ENCODE measurements at regions not wholly inside any gene's neighbourhood (a gene's known extent, or its start where the extent isn't known, plus 50 kb on each side); places are given as distances from the start of the nearest gene placed in this dataset.

DNA sequence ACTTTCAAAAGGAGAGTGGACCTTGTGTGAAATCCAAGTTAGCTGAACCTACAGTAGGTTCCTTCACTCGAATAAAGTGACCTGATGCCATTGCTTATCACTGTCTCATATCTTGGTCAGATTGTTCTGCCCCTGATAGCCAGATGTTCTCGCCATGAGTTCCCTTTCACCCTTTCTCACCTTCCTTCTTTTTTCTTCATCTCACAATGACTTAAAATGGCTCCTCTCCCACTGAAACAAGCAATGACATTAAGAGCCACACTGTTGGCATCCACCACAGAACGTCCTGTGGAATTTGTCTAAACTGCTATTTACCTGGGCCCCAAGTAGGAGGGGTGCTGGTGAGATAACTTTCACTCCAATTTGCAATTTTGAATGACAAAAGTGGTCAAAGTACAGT is 227.6 kb upstream of the PPP1R2C start:
- TF ChIP-seq, protein P1, sequence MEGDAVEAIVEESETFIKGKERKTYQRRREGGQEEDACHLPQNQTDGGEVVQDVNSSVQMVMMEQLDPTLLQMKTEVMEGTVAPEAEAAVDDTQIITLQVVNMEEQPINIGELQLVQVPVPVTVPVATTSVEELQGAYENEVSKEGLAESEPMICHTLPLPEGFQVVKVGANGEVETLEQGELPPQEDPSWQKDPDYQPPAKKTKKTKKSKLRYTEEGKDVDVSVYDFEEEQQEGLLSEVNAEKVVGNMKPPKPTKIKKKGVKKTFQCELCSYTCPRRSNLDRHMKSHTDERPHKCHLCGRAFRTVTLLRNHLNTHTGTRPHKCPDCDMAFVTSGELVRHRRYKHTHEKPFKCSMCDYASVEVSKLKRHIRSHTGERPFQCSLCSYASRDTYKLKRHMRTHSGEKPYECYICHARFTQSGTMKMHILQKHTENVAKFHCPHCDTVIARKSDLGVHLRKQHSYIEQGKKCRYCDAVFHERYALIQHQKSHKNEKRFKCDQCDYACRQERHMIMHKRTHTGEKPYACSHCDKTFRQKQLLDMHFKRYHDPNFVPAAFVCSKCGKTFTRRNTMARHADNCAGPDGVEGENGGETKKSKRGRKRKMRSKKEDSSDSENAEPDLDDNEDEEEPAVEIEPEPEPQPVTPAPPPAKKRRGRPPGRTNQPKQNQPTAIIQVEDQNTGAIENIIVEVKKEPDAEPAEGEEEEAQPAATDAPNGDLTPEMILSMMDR (IDR thresholded peaks at IDR 0.05 in 4 of 5, conservative IDR thresholded peaks at IDR 0.05 in 1 of 5), result no peak
- no peak for TF ChIP-seq POLR2A (IDR thresholded peaks at IDR 0.05)
